GM12878 (cell line): ENCODE measurements at regions not wholly inside any gene's neighbourhood (a gene's known extent, or its start where the extent isn't known, plus 50 kb on each side); places are given as distances from the start of the nearest gene placed in this dataset.

Experiments used
- ATAC-seq: fragments of 200-7000 bp; cut with Tn5 transposase; 3 replicates; pipeline ENCODE4 v1.9.1; 2020; ENCODE audit warnings: mild to moderate bottlenecking, moderate library complexity
- BruUV-seq: library from RNA; stranded (reverse); fragments of 400-500 nt; replicated peaks from 2 replicates; lab custom pipeline; 2021; lab: Mats Ljungman, UMichigan
- CTCF ChIA-PET: fragments of 300-600 bp; sonication (Branson Sonifier 250); formaldehyde crosslinking; extraction: SDS; loops from one replicate; lab custom pipeline; 2021; ENCODE audit warnings: inconsistent platforms; lab: Yijun Ruan, JAX
- POLR2A ChIA-PET: fragments of 350-600 bp; formaldehyde crosslinking; extraction: SDS; loops from one replicate; lab custom pipeline; 2021; ENCODE audit warnings: inconsistent platforms; lab: Charles Lee
- RAD21 ChIA-PET: fragments of 300-600 bp; sonication (Branson Sonifier 250); formaldehyde crosslinking; loops from one replicate; lab custom pipeline; 2023; ENCODE audit warnings: antibody characterized with exemption; ENCODE audit not compliant: unreplicated experiment; lab: Charles Lee
- SMC1A ChIA-PET: fragments of 300-600 bp; sonication (Branson Sonifier 250); formaldehyde crosslinking; loops from one replicate; lab custom pipeline; 2023; ENCODE audit not compliant: unreplicated experiment, uncharacterized antibody; lab: Charles Lee
- DNase-seq: peaks from one replicate; pipeline ENCODE4 v3.0.0-alpha.2; 2011; ENCODE audit warnings: low read depth, low spot score
- FAIRE-seq: peaks from 3 replicates; lab custom pipeline; 2011; peaks lifted over from hg19 to GRCh38; lab: Jason Lieb, UNC
- H2AFZ ChIP-seq: 2 replicates; pipeline ENCODE4 v1.6.0; 2011; ENCODE audit warnings: low read depth, low read length, control low read depth; ENCODE audit not compliant: control insufficient read depth
- H3K27ac ChIP-seq: 2 replicates; pipeline ENCODE4 v1.5.1; 2011; ENCODE audit warnings: control low read depth; ENCODE audit not compliant: control insufficient read depth, insufficient read depth
- H3K27me3 ChIP-seq, 2 experiments: replicated peaks in 1 of 2; 2 replicates each; pipeline versions ENCODE4 v1.6.0 to v1.6.1; 2011; ENCODE audit warnings: low read length in 1 of 2; ENCODE audit not compliant: control insufficient read depth in 2 of 2, insufficient read depth in 2 of 2
- H3K36me3 ChIP-seq, 2 experiments: 2 replicates each; pipeline ENCODE4 v1.5.1; 2011; ENCODE audit warnings: low read length in 1 of 2; ENCODE audit not compliant: control insufficient read depth in 2 of 2, insufficient read depth in 2 of 2
- H3K4me1 ChIP-seq: 2 replicates; pipeline ENCODE4 v1.6.1; 2011; ENCODE audit warnings: mild to moderate bottlenecking, low read length, moderate library complexity, mixed read lengths; ENCODE audit not compliant: control insufficient read depth, insufficient read depth
- H3K4me2 ChIP-seq: 2 replicates; pipeline ENCODE4 v1.6.0; 2011; ENCODE audit warnings: control low read depth; ENCODE audit not compliant: control insufficient read depth, insufficient read depth
- H3K4me3 ChIP-seq: fragments of 200-600 bp; sonication (generic); 2 replicates; pipeline ENCODE4 v1.5.1; 2016
- H3K79me2 ChIP-seq: 2 replicates; pipeline ENCODE4 v1.6.0; 2011; ENCODE audit warnings: low read length; ENCODE audit not compliant: control insufficient read depth, insufficient read depth
- H3K9ac ChIP-seq: 2 replicates; pipeline ENCODE4 v1.8.0; 2011; ENCODE audit warnings: low read length, control low read depth, mixed read lengths; ENCODE audit not compliant: control insufficient read depth, insufficient read depth
- H3K9me3 ChIP-seq: replicated peaks from 3 replicates; pipeline ENCODE4 v1.5.1; 2011; ENCODE audit warnings: mild to moderate bottlenecking, low read length; ENCODE audit not compliant: control insufficient read depth, insufficient read depth
- H4K20me1 ChIP-seq: 2 replicates; pipeline ENCODE4 v1.6.0; 2011; ENCODE audit not compliant: control insufficient read depth, insufficient read depth
- ATF7 ChIP-seq: fragments of 450-650 bp; IDR thresholded peaks from 2 replicates; pipeline ENCODE4 v1.6.1; 2016; ENCODE audit warnings: low read depth, mild to moderate bottlenecking
- HCFC1 ChIP-seq: fragments of 150-350 bp; IDR thresholded peaks from 2 replicates; pipeline ENCODE4 v1.6.1; 2014; ENCODE audit warnings: low read length
- MEF2A ChIP-seq: IDR thresholded peaks from 2 replicates; pipeline ENCODE4 v1.6.1; 2011; ENCODE audit warnings: low read depth, mild to moderate bottlenecking, low read length, moderate library complexity; ENCODE audit not compliant: insufficient read depth
- NFIC ChIP-seq: IDR thresholded peaks from 2 replicates; pipeline ENCODE4 v1.6.1; 2012; ENCODE audit warnings: low read depth, mild to moderate bottlenecking, inconsistent platforms, low read length, moderate library complexity
- PAX5 ChIP-seq: IDR thresholded peaks from 2 replicates; pipeline ENCODE4 v1.6.1; 2011; ENCODE audit warnings: low read depth, low read length, borderline replicate concordance
- RELA ChIP-seq: fragments of 450-650 bp; IDR thresholded peaks from 2 replicates; pipeline ENCODE4 v1.8.0; 2014; ENCODE audit warnings: borderline replicate concordance; ENCODE audit not compliant: partially characterized antibody
- RFX5 ChIP-seq: IDR thresholded peaks from 2 replicates; pipeline ENCODE4 v1.6.1; 2011; ENCODE audit warnings: low read depth, low read length, improper control_type of control experiment
- RUNX3 ChIP-seq: IDR thresholded peaks from 2 replicates; pipeline ENCODE4 v1.6.1; 2012; ENCODE audit warnings: low read length, inconsistent platforms
- SMC3 ChIP-seq: IDR thresholded peaks from 2 replicates; pipeline ENCODE4 v1.6.1; 2011; ENCODE audit warnings: low read length, improper control_type of control experiment, borderline replicate concordance
- SREBF1 ChIP-seq: IDR thresholded peaks from 2 replicates; pipeline ENCODE4 v1.6.1; 2012; ENCODE audit warnings: mild to moderate bottlenecking, low read length
- TBL1XR1 ChIP-seq: IDR thresholded peaks from 2 replicates; pipeline ENCODE4 v1.6.1; 2012; ENCODE audit warnings: low read depth, low read length, improper control_type of control experiment
- TCF3 ChIP-seq: IDR thresholded peaks from 2 replicates; pipeline ENCODE4 v1.6.1; 2012; ENCODE audit warnings: low read depth, mild to moderate bottlenecking, low read length, borderline replicate concordance; ENCODE audit not compliant: insufficient read depth
- ZBTB40 ChIP-seq: fragments of 450-650 bp; IDR thresholded peaks from 2 replicates; pipeline ENCODE4 v1.6.1; 2016; ENCODE audit warnings: mild to moderate bottlenecking, moderate library complexity, borderline replicate concordance
- ZNF217 ChIP-seq: fragments of 450-650 bp; IDR thresholded peaks from 2 replicates; pipeline ENCODE4 v1.6.1; 2017; ENCODE audit warnings: antibody characterized with exemption, mild to moderate bottlenecking
- ZNF622 ChIP-seq: fragments of 450-650 bp; IDR thresholded peaks from 2 replicates; pipeline ENCODE4 v1.6.1; 2017; ENCODE audit warnings: mild to moderate bottlenecking, inconsistent platforms
- in situ Hi-C: fragments of 300-500 bp; cut with MboI; formaldehyde crosslinking; loops from 9 replicates; pipeline ENCODE4 v1.14.3; 2018; ENCODE audit warnings: mixed read lengths
- intact Hi-C: fragments of 100-400 bp; cut with micrococcal nuclease; formaldehyde crosslinking; loops from one replicate; pipeline ENCODE4 v1.14.2; 2022; ENCODE audit not compliant: unreplicated experiment

GRCh38 chr13:107413005-107413404, 802.3 kb downstream of the LIG4 start:
- RAD21 ChIA-PET: no interaction called here

More at GRCh38 chr13:107413005-107413404, 802.3 kb downstream of the LIG4 start:
- Histone ChIP-seq H3K4me1 (no peaks in the 10 kb centered on the region), H3K36me3 (no peaks in the 10 kb centered on the region), H3K27me3 (no peaks in the 10 kb centered on the region), H3K27ac (no peak overlapping the region), H3K79me2 (no peaks in the 10 kb centered on the region), H3K9ac (no peak overlapping the region), H3K4me3 (no peak overlapping the region), H2AFZ (no peak overlapping the region), H3K9me3 (no peaks in the 10 kb centered on the region), H4K20me1 (no peaks in the 10 kb centered on the region), H3K4me2 (no peak overlapping the region)
- no peak for TF ChIP-seq PAX5
- no peak for TF ChIP-seq SMC3
- no peak for TF ChIP-seq RELA
- TF ChIP-seq RUNX3: no peak
- TF ChIP-seq NFIC: no peak
- no peak for TF ChIP-seq ATF7
- TF ChIP-seq MEF2A: no peak
- TF ChIP-seq TBL1XR1: no peak
- TF ChIP-seq HCFC1: no peak
- no peak for TF ChIP-seq ZNF622
- no peak for TF ChIP-seq ZBTB40
- TF ChIP-seq SREBF1: no peak
- no peak for TF ChIP-seq ZNF217
- TF ChIP-seq TCF3: no peak
- TF ChIP-seq RFX5: no peak
- ATAC-seq (no peak), DNase-seq (no peak), FAIRE-seq (no peak)
- SMC1A ChIA-PET: no interaction called here
- intact Hi-C loops: no loop called here
- in situ Hi-C loops: no loop called here
- CTCF ChIA-PET: no interaction called here
- BruUV-seq: no TSS peak
- POLR2A ChIA-PET: no interaction called here
